MV-4-11 (cell line): ENCODE measurements at regions not wholly inside any gene's neighbourhood (a gene's known extent, or its start where the extent isn't known, plus 50 kb on each side); places are given as distances from the start of the nearest gene placed in this dataset.
"Not testable (repeated sequence)": the region's sequence is repeated elsewhere in the genome, so short reads cannot be mapped to it uniquely, and the experiment has no call there.

Experiments
- DNase-seq: peaks from one replicate; lab custom pipeline; 2025; lab: John Stamatoyannopoulos, UW

GRCh38 chr5:9851458-9851857 is 221.3 kb upstream of the TAS2R1 start:
- DNase-seq, result no peak

GRCh38 chr5:9850456-9850855 is 220.3 kb upstream of the TAS2R1 start:
- no peak for DNase-seq

GRCh38 chr5:9847631-9848030 is 217.5 kb upstream of the TAS2R1 start:
- no peak for DNase-seq

GRCh38 chr5:9845185-9845584 is 215.0 kb upstream of the TAS2R1 start:
- no peak for DNase-seq

GRCh38 chr5:9841516-9842170 is 211.5 kb upstream of the TAS2R1 start:
- no peak for DNase-seq

- DNase-seq, result no peak
Observed at GRCh38 chr5:9838916-9839315, 208.8 kb upstream of the TAS2R1 start.

GRCh38 chr5:9834871-9835770 is 205.0 kb upstream of the TAS2R1 start:
- no peak for DNase-seq

GRCh38 chr5:9833871-9834270 is 203.7 kb upstream of the TAS2R1 start:
- no peak for DNase-seq

- DNase-seq, result no peak
Observed at GRCh38 chr5:9832921-9833320, 202.8 kb upstream of the TAS2R1 start.

- no peak for DNase-seq
Observed at GRCh38 chr5:9831823-9832222, 201.7 kb upstream of the TAS2R1 start.

GRCh38 chr5:9830184-9830583 is 200.0 kb upstream of the TAS2R1 start:
- DNase-seq, result no peak

GRCh38 chr5:9829621-9830020 is 199.5 kb upstream of the TAS2R1 start:
- DNase-seq, result no peak

GRCh38 chr5:9820691-9821449 is 190.7 kb upstream of the TAS2R1 start:
- no peak for DNase-seq

- no peak for DNase-seq
Observed at GRCh38 chr5:9818340-9818845, 188.2 kb upstream of the TAS2R1 start.

GRCh38 chr5:9817819-9818218 is 187.7 kb upstream of the TAS2R1 start:
- no peak for DNase-seq

- DNase-seq, result no peak
Observed at GRCh38 chr5:9815051-9815450, 184.9 kb upstream of the TAS2R1 start.

GRCh38 chr5:9813305-9813704 is 183.2 kb upstream of the TAS2R1 start:
- DNase-seq, result no peak

- DNase-seq, result not testable (repeated sequence)
Observed at GRCh38 chr5:9807366-9807765, 177.2 kb upstream of the TAS2R1 start.

GRCh38 chr5:9801908-9802307 is 171.8 kb upstream of the TAS2R1 start:
- no peak for DNase-seq

GRCh38 chr5:9799606-9800005 is 169.5 kb upstream of the TAS2R1 start:
- no peak for DNase-seq

GRCh38 chr5:9790276-9790675 is 160.1 kb upstream of the TAS2R1 start:
- no peak for DNase-seq

GRCh38 chr5:9789777-9790176 is 159.6 kb upstream of the TAS2R1 start:
- peak; percentile 47 for DNase-seq
